ENCODE measurements at regions not wholly inside any gene's neighbourhood (a gene's known extent, or its start where the extent isn't known, plus 50 kb on each side); places are given as distances from the start of the nearest gene placed in this dataset.
A peak's percentile ranks its signal among the peaks of the same experiment; 100 is the strongest.

DNA sequence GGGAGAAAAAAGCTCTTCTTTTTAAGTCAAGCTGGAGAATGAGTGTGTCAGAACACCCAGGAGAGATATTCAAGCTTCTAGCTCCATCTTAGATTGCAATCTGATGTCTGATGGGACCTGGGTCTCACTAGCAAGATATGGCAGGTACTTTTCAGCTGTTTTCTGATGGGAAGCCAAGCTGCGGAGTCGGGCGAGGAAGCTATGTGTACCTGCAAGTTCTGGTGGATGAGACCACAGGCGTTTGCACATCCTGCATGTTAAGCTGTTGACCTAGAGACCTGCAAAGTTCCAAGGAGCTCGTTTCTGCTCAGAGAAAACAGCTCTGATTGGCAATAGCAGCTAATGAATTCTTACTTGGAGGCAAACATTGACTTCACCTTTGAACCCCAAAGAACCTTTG lies 167.3 kb upstream of the GATB start:
- no peak overlapping the region for H3K27ac ChIP-seq
- H2AFZ ChIP-seq, result no peak overlapping the region
- no peaks in the 10 kb centered on the region for H3K9me2 ChIP-seq (ENCODE audit: insufficient read depth)
- no peaks in the 10 kb centered on the region for H3K36me3 ChIP-seq (ENCODE audit: low read depth)
- no peak for DNase-seq
- H3F3A ChIP-seq (ENCODE audit: insufficient read depth), result no peaks in the 10 kb centered on the region
- TF ChIP-seq EZH2 (IDR thresholded peaks at IDR 0.05; ENCODE audit: insufficient read depth, poor library complexity, severe bottlenecking) (no peak), EZH2phosphoT487 (IDR thresholded peaks at IDR 0.05; ENCODE audit: insufficient read depth, low read depth) (no peak)
- H3K9ac ChIP-seq, result no peak overlapping the region
- H4K20me1 ChIP-seq (ENCODE audit: insufficient read depth), result no peaks in the 10 kb centered on the region
- H3K4me2 ChIP-seq (ENCODE audit: unreplicated experiment), result no peak overlapping the region
- no peaks in the 10 kb centered on the region for H3K9me3 ChIP-seq (ENCODE audit: low read depth)
- peaks cover 7% of the 10 kb centered on the region; the same call in 1 of the 2 replicates for H3K4me1 ChIP-seq (ENCODE audit: insufficient read depth)
- 75 to 80% methylated on average over 5 of the region's 5 CpGs for WGBS, 2 experiments (ENCODE audit: low coverage in 1 of 2, low lambda C conversion rate in 2 of 2, missing lambda C conversion rate in 2 of 2)
- in situ Hi-C loops (cut with MboI), result no loop called here
- H3K4me3 ChIP-seq, result no peak overlapping the region
- no peaks in the 10 kb centered on the region for H3K27me3 ChIP-seq (replicated peaks; ENCODE audit: insufficient read depth)
- H3K79me2 ChIP-seq (ENCODE audit: insufficient read depth), result no peaks in the 10 kb centered on the region

- H3K9me2 ChIP-seq (ENCODE audit: insufficient read depth), result no peaks in the 10 kb centered on the region
- TF ChIP-seq EZH2 (IDR thresholded peaks at IDR 0.05; ENCODE audit: insufficient read depth, poor library complexity, severe bottlenecking) (no peak), EZH2phosphoT487 (IDR thresholded peaks at IDR 0.05; ENCODE audit: insufficient read depth, low read depth) (no peak)
- no peaks in the 10 kb centered on the region for H3K9me3 ChIP-seq (ENCODE audit: low read depth)
- peak; percentile 47 for DNase-seq
- no peak overlapping the region for H3K9ac ChIP-seq
- H3K79me2 ChIP-seq (ENCODE audit: insufficient read depth), result no peaks in the 10 kb centered on the region
- no peaks in the 10 kb centered on the region for H3K27me3 ChIP-seq (replicated peaks; ENCODE audit: insufficient read depth)
- no peaks in the 10 kb centered on the region for H4K20me1 ChIP-seq (ENCODE audit: insufficient read depth)
- no peak overlapping the region for H3K4me2 ChIP-seq (ENCODE audit: unreplicated experiment)
- no peak overlapping the region for H3K4me3 ChIP-seq
- H3F3A ChIP-seq (ENCODE audit: insufficient read depth), result peaks cover 19% of the 10 kb centered on the region
- no peaks in the 10 kb centered on the region for H3K36me3 ChIP-seq (ENCODE audit: low read depth)
- H2AFZ ChIP-seq, result no peak overlapping the region
- in situ Hi-C loops (cut with MboI), result no loop called here
- H3K27ac ChIP-seq, result peak overlapping the region; percentile 74; the same call in 1 of the 2 replicates
- 13 to 21% methylated on average over 5 of the region's 5 CpGs for WGBS, 2 experiments (ENCODE audit: low coverage in 1 of 2, low lambda C conversion rate in 2 of 2, missing lambda C conversion rate in 2 of 2)
- peaks cover 28% of the 10 kb centered on the region for H3K4me1 ChIP-seq (ENCODE audit: insufficient read depth)
These were observed 162.0 kb upstream of the GATB start for GRCh38 chr4:151922811-151923210.

DNA sequence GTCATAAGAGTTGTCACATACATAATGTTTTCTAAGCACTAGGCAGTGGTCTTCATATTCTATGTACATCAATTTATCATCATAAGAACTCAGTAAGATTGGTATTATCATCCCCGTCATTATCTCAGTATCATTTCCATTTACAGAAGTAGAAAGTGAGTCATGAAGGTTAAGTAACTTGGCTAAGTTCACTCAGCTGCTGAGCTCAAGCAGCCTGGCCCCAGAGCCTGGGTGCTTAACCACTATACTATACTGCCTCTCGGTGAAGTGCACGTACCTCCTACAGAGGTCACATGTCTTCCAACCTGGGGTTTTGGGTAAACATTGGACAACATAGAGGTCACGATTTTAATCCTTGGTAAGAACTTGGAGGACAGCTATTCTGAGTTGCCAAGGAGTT lies 161.5 kb upstream of the GATB start:
- WGBS, 2 experiments (ENCODE audit: low coverage in 1 of 2, low lambda C conversion rate in 2 of 2, missing lambda C conversion rate in 2 of 2), result 51 to 56% methylated on average over 4 of the region's 4 CpGs
- H3K9me2 ChIP-seq (ENCODE audit: insufficient read depth), result no peaks in the 10 kb centered on the region
- no peaks in the 10 kb centered on the region for H3K79me2 ChIP-seq (ENCODE audit: insufficient read depth)
- no peak overlapping the region for H3K9ac ChIP-seq
- peak overlapping the region; percentile 5 for H3K4me2 ChIP-seq (ENCODE audit: unreplicated experiment)
- H3K36me3 ChIP-seq (ENCODE audit: low read depth), result no peaks in the 10 kb centered on the region
- H2AFZ ChIP-seq, result no peak overlapping the region
- in situ Hi-C loops (cut with MboI), result no loop called here
- peaks cover 28% of the 10 kb centered on the region for H3K4me1 ChIP-seq (ENCODE audit: insufficient read depth)
- no peaks in the 10 kb centered on the region for H3K9me3 ChIP-seq (ENCODE audit: low read depth)
- H3K4me3 ChIP-seq, result no peak overlapping the region
- H4K20me1 ChIP-seq (ENCODE audit: insufficient read depth), result no peaks in the 10 kb centered on the region
- H3K27me3 ChIP-seq (replicated peaks; ENCODE audit: insufficient read depth), result no peaks in the 10 kb centered on the region
- H3F3A ChIP-seq (ENCODE audit: insufficient read depth), result peaks cover 19% of the 10 kb centered on the region
- peak overlapping the region; percentile 74 for H3K27ac ChIP-seq
- DNase-seq, result peak; percentile 82
- no peak for TF ChIP-seq EZH2 (IDR thresholded peaks at IDR 0.05; ENCODE audit: insufficient read depth, poor library complexity, severe bottlenecking)
- no peak for TF ChIP-seq EZH2phosphoT487 (IDR thresholded peaks at IDR 0.05; ENCODE audit: insufficient read depth, low read depth)

DNA sequence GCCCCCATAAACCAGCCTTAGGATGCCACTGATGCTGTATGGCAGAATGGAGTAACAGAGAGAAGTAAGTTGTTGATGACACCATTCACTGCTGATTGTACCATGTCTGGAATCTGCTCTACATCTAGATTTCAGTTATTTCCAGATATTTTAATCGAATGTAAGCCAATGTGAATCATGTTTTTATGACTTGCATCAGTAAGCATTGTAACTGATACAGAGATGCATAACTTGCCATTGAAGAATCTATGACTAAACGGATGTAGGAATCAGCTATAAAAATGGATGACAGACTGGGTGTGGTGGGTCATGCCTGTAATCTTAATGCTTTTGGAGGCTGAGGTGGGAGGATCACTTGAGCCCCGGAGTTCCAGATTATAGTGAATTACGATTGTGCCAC lies 161.0 kb upstream of the GATB start:
- Histone ChIP-seq H3K27me3 (replicated peaks; ENCODE audit: insufficient read depth) (no peaks in the 10 kb centered on the region), H3K4me1 (ENCODE audit: insufficient read depth) (peaks cover 28% of the 10 kb centered on the region), H3K79me2 (ENCODE audit: insufficient read depth) (no peaks in the 10 kb centered on the region), H3K4me2 (ENCODE audit: unreplicated experiment) (peak overlapping the region; percentile 16), H3K9me3 (ENCODE audit: low read depth) (no peaks in the 10 kb centered on the region), H3F3A (ENCODE audit: insufficient read depth) (peaks cover 19% of the 10 kb centered on the region), H3K9me2 (ENCODE audit: insufficient read depth) (no peaks in the 10 kb centered on the region), H3K36me3 (ENCODE audit: low read depth) (no peaks in the 10 kb centered on the region), H2AFZ (no peak overlapping the region), H3K27ac (peak overlapping the region; percentile 74), H3K4me3 (peak overlapping the region; percentile 14; the same call in 1 of the 2 replicates), H4K20me1 (ENCODE audit: insufficient read depth) (no peaks in the 10 kb centered on the region), H3K9ac (no peak overlapping the region)
- TF ChIP-seq EZH2phosphoT487 (IDR thresholded peaks at IDR 0.05; ENCODE audit: insufficient read depth, low read depth), result no peak
- no peak for TF ChIP-seq EZH2 (IDR thresholded peaks at IDR 0.05; ENCODE audit: insufficient read depth, poor library complexity, severe bottlenecking)
- in situ Hi-C loops (cut with MboI), result no loop called here
- 15 to 17% methylated on average over 4 of the region's 4 CpGs for WGBS, 2 experiments (ENCODE audit: low coverage in 1 of 2, low lambda C conversion rate in 2 of 2, missing lambda C conversion rate in 2 of 2)
- DNase-seq, result peak; percentile 83

DNA sequence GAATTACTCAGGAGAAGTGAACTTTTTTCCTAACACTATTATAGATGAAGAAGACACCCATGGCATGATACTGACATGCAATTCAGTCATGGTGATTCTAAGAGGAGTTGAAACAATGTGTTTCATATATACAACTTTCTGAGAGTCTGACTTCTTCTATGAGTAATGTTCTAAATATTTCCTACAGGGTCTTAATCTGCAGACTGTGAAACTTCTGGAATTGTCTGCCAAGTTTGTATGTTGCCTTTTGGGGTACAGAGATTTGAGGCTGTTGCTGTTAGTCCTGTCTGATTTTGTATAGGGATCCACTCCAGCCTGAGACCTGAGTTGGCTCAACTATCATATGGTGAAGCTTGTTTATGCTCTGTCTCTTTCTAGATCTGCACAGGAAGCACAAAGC lies 160.6 kb upstream of the GATB start:
- Histone ChIP-seq H3K79me2 (ENCODE audit: insufficient read depth) (no peaks in the 10 kb centered on the region), H3K4me2 (ENCODE audit: unreplicated experiment) (peak overlapping the region; percentile 16), H3K9me2 (ENCODE audit: insufficient read depth) (no peaks in the 10 kb centered on the region), H3K27me3 (replicated peaks; ENCODE audit: insufficient read depth) (no peaks in the 10 kb centered on the region), H3K9ac (no peak overlapping the region), H3K4me1 (ENCODE audit: insufficient read depth) (peaks cover 28% of the 10 kb centered on the region), H3K4me3 (peak overlapping the region; percentile 14; the same call in 1 of the 2 replicates), H3K27ac (peak overlapping the region; percentile 74), H3K9me3 (ENCODE audit: low read depth) (no peaks in the 10 kb centered on the region), H2AFZ (no peak overlapping the region), H3F3A (ENCODE audit: insufficient read depth) (peaks cover 19% of the 10 kb centered on the region), H4K20me1 (ENCODE audit: insufficient read depth) (no peaks in the 10 kb centered on the region), H3K36me3 (ENCODE audit: low read depth) (no peaks in the 10 kb centered on the region)
- DNase-seq, result peak; percentile 59
- in situ Hi-C loops (cut with MboI), result no loop called here
- TF ChIP-seq EZH2phosphoT487 (IDR thresholded peaks at IDR 0.05; ENCODE audit: insufficient read depth, low read depth) (no peak), EZH2 (IDR thresholded peaks at IDR 0.05; ENCODE audit: insufficient read depth, poor library complexity, severe bottlenecking) (no peak)

All from GM23248 (cell line).